COLO829 (cell line): ENCODE measurements at regions not wholly inside any gene's neighbourhood (a gene's known extent, or its start where the extent isn't known, plus 50 kb on each side); places are given as distances from the start of the nearest gene placed in this dataset.
A peak's percentile ranks its signal among the peaks of the same experiment; 100 is the strongest.

Experiments used
- DNase-seq: peaks from one replicate; pipeline ENCODE4 v3.0.0; 2012; ENCODE audit warnings: low spot score

DNA sequence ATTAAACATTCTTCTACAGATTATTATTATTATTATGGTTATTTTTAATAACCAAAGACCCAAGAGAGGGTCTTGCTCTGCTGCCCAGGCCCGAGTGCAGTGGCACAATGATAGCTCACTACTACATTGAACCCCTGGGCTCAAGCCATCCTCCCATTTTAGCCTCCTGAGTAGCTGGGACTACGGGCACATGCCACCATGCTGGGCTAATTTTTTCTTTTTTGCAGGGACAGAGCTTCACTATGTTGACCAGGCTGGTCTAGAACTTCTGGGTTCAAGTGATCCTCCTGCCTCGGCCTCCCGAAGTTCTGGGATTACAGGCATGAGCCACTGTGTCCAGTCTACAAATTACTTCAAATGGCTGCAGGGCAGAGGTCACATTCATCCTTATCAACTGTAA is 179.8 kb downstream of the KCNRG start:
- no peak for DNase-seq

DNA sequence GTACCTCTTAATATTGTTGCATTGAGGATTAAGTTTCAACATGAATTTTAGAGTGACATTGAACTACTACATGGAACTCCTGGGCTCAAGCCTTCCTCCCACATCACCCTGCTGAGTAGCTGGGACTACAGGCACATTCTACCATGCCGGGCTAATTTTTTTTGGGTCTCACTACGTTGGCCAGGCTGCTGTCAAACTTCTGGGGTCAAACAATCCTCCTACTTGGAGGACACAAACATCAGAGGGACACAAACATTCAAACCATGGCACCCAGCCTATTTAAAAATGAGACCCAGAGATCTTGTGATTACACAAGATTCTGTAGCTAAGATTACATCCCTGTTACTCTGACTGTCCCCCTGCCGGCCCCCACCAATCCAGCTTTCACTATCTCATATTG is 180.9 kb downstream of the KCNRG start:
- DNase-seq, result no peak

DNA sequence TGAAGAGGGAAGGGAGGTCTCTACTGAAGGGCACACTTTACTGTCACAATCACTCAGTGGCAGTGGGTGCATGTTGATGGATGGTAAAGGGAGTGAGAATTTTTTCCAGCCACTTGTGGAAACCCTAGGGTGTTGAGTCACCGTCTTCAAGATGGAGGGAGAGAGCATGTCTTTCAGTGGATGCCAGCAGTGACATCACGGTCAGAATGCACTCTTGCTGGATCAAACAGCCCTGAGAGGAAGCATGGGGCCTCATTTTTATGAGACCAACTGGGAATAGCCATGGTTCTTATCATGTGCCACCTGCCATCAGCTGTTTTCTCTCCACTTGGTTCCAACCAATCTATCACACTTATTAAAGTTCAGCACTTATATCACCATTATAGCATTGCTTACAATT is 182.5 kb downstream of the KCNRG start:
- no peak for DNase-seq

DNA sequence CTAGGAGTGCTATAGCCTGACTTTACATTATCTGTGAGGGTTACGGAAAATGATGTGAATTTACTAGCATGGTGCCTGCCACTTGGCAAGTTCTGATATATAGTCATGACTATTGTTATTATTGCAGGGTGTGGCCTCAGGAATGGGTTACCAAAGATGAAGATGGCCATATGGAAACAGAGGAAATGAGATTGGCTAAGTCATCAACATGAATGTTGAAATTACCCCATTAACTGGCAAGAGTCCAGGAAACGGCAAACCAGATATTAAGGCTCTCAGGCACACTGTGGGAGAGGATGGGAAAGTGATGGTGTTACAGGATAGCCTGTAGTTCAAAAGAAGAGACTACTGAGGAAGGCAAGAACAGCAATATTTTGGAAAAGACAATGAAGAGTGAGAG is 183.3 kb downstream of the KCNRG start:
- DNase-seq, result no peak

DNA sequence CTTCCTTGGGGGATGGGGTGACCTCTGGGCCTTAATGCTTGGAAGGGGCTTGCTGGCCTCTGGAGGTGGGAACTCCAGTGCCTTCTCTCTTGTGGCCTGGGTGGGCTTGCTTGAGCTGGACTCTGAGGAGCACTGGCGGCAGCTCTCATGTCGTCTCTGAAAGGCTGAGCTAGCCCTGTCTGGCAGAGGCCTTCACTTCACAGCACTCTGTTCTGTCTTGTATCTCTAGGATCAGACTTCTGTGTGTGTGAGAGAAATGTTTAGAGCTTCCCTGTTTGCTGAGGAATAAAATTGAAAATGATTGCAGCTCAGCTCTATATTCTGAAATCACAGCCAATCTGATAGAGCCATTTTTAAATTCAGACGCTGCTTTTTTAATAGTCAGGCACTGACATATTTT is 185.3 kb downstream of the KCNRG start:
- no peak for DNase-seq

DNA sequence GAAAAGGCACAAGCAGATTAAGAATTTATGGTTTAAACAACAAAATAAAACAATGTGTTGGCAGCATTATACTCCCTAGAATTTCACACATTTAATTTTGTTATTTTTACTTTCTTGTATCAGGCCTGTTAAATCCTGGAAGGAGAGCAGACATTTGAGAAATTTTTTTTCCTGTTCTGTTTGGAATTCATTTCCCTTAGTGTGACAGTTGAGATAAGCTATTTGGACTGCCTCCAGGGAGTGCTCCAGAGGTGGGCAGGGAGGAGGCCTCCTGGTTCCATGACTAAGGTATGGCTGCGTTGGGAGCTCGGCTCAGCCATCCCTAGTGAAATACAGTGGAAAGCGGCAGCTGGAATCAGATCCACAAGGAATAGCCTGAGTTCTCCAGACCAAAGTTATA is 185.7 kb downstream of the KCNRG start:
- DNase-seq, result no peak

DNA sequence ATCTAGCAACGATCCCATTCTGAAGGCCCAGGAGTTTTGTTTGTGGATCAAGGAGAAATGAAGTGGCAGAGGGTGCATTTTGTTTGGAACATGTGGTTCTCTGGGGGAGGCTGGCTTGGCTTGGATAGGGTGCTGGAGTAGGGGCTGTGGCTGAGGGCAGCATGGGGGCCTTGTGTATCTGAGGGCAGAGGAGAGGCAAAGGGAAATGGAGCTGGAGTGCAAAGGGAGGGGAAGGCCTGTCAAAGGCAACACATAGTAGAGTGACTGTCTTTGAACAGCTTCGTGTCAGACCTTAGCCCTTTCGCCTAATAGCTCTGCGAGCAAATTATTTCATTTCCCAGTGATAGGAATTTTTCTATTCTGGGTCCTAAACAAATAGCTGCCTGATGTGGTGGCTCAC is 187.2 kb downstream of the KCNRG start:
- no peak for DNase-seq

DNA sequence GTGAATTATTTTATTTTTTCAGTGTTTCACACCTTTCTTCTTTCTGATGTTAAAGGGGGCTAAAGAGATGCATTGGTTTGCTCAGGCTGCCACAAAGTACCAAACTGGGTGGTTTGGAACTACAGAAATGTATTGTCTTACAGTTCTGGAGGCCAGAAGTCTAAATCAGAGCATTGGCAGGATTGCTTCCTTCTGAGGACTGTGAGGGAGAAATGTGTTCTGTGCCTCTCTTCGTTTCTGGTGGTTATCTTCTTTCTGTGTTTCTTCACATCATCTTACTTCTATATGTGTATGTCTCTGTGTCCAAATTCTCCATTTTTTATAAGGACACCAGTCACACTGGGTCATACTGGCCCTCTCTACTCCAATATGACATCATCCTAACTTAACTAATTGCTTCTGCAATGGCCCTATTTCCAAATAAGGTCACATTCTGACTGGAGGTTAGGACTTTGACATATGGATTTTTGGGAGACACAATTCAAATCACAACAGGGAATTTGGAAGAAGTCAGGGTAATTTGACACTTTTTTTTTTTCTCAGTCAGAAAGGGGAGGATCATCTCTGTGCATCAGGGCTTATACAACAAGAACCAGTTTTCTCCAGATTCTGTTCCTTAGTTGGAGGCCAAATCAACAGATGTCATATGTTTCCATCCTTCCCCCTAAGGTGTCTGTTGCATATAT is 188.2 kb downstream of the KCNRG start:
- no peak for DNase-seq

DNA sequence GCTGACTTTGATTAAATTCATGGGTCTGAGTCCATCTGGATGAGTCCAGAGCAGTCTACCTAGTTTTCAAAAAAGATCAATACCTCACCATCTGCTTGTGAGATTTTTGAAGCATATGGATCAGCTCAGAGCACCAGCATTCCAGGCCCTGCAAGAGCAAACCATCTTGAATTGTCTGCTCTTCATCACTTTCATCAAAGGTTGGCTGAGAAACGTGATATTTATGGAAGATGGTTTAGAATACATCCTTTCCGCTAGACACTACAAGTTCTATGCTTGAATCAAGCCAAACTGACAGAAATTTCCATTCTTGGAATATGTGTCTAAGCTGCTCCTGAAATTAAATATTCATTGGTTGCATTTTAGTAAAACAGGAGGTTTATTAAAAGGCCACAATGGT is 190.3 kb downstream of the KCNRG start:
- DNase-seq, result no peak

DNA sequence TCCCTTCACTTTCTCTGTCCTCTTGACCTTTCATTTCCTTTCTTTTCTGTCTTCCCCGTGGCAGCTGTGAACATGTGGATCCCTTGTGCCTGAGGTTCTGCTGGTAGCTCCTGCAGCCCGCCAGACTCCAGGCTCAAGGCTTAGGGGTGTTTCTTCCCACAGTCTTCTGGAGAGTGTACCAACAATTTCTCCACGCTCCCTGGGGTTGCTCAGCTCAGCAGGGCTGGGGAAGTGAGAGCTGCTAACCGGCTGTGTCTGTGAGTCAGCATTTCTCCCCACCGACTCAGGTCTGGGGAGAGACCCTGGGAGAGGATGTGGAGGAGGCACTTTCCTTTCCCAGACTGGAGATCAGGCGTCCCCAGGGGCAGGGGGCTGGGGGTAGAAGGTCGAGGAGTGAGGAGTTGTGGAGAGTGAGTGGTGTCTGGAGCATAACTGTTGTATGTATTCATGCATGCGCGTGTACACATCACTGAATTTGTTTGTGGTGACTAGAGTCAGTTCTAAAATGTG is 193.6 kb downstream of the KCNRG start:
- DNase-seq, result no peak

DNA sequence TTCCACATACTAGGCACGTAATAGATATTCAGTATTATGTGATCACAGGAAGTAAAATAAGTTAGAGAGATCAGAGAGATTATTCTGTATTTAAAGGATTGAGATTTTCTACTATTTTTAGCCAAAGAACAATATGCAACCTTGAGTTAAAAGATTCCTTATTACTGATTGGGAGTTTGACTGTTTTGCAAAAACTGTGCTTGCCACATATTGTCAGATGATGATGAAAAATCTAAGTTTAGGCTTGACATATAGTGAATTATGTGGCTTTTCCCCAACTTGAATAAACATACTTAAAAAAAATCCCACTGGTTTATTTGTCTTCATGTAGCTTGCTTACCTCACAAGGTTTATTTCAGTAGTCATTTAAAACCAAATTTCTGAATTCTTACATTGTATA is 194.4 kb downstream of the KCNRG start:
- DNase-seq, result no peak

DNA sequence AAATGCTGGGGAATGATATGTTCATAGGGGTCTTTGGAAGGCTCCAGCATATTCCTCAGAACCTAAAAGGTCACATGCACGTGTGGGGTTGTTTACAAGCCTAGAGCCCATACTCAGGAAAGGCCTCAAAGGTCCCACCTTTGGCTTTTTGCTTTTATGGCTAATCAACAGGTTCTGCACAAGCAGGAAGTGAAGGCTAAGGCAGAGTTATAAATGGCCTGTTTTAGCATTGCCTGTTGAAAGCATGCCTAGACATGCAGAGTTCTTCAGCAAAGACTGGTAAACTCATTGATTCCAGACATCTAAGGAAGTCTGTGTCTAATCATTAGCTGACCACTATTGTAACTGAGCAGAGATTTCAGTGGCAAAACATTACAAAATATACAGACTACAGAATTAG is 198.3 kb downstream of the KCNRG start:
- no peak for DNase-seq

DNA sequence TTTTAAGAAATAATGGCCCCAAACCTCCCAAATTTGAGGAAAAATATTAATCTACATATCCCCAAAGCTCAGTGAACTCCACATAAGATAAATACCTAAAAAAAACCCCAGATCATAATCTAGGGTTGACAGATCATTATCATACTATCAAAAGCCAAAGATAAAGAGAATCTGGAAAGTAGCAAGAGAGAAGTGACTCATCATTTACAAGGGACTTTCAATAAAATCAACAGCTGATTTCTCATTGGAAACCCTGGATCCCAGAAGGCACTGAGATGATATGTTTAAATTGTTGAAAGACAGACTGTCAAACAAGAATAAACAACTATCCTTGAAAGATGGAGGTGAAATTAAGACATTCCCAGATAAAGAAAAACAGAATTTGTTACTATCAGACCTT is 199.3 kb downstream of the KCNRG start:
- DNase-seq, result no peak

DNA sequence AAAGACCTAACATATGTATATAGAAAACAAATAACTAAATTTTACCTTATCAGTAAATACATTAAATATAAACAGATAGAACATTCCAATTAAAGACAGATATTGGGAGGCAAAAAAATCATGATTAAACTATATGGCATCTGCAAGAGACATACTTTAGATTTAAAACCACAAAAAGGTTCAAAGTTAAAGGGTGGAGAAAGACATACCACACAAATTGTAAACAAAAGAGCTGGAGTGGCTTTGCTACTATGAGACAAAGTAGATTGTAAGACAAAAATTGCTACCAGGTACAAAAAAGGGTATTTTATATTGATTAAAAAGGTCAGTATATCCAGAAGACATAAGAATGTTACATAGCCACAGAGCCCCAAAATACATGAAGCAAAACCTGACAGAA is 200.2 kb downstream of the KCNRG start:
- DNase-seq, result no peak

DNA sequence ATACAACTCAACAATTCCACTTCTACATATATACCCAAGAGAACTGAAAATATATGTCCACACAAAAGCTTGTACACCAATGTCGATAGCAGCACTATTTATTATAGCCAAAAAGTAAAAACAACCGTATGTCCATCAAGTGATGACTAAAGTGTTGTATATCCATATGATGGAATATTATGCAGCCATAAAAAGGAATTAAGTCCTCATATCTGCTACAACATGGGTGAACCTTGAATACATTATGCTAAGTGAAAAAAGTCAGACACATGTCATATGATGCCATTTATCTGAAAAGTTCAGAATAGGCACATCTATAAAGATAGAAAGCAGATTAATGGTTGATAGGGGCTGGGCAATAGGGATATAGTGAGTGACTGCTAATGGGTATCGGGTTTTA is 204.5 kb downstream of the KCNRG start:
- DNase-seq, result no peak

DNA sequence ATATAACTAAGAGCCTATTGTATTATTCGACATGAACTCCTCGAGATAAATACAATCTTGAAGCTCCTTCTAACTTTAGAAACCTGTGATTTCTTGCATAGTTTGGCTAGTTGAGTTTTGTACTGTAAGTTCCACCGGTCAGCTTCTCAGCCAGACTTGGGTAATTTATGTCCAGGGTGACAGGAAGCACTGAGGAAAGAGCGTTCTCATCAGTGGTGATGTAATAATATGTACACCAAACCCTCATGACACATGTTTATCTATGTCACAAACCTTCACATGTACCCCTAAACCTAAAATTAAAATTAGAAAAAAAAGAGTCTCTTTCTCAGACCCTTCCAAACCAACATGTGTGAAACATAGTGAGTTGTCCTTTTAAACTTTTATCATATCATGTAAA is 205.7 kb downstream of the KCNRG start:
- no peak for DNase-seq

DNA sequence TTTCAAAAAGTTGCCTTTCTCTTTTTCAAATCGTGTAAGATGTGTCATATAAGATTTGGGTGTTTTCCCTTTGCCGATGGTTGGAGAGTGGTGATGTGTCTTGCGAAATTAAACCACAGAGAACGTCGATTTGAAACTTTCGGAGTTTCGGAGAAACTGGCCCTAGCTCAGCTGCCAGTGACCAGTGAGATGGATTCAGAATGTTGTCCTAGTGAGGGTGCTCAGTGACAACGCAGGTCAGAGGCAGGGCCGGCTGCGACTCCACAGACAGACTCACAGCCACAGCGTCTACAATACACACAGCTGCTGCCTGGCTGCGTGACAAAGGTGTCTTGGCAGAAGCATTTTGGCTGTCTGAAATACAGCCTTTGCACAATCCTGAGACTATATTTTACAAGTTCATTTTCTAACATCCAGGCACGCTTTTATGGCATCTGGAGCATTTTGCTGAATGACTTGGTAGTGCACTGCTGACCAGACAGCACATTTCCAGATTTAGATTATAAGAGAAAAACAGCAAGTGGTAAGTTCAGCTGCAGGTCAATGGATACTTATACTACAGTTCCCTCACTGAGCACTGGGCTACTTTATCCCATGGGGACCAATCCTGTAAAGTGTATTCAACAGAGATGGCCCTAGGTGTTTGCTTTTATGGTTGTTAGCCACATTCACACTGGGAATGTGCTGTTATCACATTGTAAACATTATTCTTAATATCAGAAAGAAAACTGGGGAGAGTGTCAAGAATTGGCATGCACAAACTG is 207.5 kb downstream of the KCNRG start:
- no peak for DNase-seq

DNA sequence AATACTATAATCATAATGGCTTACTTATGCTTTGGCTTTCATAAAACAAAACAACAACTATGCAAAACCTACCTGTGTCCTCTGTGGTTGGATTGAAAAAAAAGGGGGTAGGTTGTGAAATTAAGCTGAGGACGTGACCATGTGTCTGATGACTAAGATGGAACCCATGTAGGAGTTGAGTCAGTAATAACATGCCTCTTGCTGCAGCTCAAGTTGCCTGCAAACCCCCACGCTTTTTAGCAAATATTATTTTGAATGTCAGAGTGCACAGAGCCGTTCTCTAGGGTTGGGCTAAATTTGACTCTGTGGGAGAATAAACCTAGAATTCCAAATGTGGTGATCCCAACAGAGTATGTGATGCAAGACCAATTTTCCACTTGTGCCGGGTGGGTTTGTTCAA is 209.3 kb downstream of the KCNRG start:
- no peak for DNase-seq

DNA sequence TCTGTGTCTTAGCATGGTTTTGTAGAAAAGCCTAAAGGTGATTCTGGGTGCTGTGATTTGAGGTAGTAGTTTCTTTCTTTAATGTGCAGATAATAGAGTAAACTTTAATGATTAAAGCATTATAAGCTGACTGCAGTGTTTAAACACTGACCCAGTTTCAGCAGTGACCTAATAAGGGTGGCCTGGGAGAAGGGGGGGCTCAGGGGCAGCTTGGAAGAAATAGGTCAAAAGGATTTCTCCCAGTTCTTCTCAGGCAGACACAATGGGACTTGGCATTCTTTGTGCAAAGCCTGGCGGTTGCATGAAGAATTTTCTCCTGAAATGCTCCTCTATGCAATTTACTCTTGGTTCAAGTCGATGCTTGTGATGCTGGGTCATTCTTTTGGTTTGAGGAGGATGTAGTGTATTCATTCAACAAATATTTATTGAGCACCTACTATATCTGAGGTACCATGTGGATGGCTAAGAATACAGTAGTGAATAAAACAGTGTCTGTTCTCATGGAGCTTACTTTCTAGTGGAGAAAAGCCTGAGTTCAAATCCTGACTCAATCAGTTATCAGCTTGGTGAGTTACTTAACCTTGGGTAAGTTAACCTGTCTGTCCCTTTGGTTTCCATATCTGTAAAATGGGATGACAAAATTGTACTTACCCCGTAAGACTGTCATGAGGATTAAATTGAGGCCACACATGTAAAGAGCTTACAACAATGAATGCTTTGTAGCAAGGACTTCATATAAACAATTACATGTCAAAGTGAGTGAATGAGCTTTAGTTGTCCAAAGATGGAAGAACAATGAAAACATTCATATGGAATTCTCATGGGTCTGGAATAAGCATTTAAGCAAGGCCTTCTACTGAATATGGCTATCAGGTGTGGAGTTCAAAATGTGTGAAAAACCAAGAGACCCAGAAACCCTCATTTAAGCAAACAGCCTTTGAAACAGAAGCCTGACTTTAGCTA is 210.2 kb downstream of the KCNRG start:
- peak; percentile 83 for DNase-seq

DNA sequence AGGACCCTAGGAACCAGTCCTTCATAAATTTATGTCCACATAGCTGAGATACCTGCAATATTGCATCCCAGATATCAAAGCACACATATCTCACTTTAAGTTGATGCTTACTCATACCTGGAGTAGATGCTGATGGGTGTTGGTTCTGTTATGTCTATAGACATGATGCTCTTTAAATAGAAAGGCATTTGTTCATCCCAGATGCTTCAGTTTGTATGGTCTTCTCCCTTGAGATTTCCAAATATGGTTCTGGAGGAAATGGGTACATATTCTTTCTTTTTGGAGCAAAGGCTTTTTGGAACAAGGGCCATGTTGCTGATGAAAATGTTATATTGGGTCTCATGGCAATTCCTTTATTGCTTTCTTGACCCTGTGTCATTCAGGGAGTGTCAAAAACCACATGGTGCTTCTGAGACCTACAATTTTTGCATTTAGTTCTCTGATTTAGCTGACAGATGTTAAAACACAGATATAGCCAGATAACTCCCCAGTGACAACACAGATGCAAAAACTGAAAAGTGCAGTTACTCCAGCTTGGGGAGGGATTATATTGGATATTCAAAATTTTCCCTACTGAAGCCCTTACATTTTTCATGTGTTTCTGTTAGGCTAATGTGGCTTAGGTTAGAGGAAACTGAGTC is 211.4 kb downstream of the KCNRG start:
- DNase-seq, result no peak

DNA sequence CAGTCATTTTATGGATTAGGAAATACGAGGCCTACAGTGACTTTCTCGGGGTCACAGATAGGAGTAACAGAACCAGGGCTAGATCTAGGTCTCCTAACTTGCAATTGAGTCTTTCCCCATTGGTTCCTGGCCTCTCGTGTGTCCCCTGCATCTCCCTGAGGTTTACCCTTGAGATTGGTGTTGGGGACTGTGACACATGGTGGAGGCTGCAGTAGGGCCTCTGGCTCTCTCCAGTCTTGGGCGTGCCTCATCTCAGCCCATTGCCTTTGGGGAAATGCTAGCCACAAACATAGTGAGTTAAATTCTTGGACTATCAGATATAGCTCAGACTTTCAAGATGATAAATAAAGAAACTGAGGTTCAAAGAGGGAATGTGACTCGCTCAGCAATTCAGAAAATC is 212.1 kb downstream of the KCNRG start:
- DNase-seq, result no peak

DNA sequence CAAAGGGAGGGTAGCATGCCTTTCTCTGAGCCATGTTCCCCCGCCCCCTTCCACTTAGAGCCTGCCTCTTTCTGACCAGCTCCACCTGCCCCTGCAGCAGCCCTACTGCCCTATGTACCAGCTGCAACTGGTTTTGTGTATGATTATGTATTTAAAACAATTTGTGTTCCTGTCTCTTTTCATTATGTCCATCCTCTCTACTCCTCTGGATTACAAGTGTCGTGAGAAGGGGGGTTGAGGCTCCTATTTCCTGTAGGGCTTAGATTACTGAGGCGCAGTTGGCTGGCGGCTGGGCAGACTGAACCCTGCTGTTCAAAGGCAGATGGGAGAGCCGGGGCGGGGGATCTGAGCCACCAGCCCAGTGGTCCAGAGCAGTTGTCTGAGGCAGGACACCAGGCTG is 213.3 kb downstream of the KCNRG start:
- DNase-seq, result no peak
